SK-N-SH treated with all-trans-retinoic acid at 6 μM for 48 hours (cell line): ENCODE measurements at regions not wholly inside any gene's neighbourhood (a gene's known extent, or its start where the extent isn't known, plus 50 kb on each side); places are given as distances from the start of the nearest gene placed in this dataset.

ENCODE experiments used
- GLIS3 ChIP-seq: fragments of 250-450 bp; sonication (Bioruptor Pico); IDR thresholded peaks from 2 replicates; pipeline ENCODE4 v1.5.0; 2020; ENCODE audit warnings: mild to moderate bottlenecking, moderate library complexity
- ZFP3 ChIP-seq: fragments of 250-450 bp; sonication (Bioruptor Pico); IDR thresholded peaks from 2 replicates; pipeline ENCODE4 v1.5.0; 2020; ENCODE audit warnings: mild to moderate bottlenecking, moderate library complexity
- ZFP30 ChIP-seq: fragments of 450-650 bp; formaldehyde crosslinking; IDR thresholded peaks from 2 replicates; pipeline ENCODE4 v1.5.0; 2022; ENCODE audit warnings: mild to moderate bottlenecking, moderate library complexity

DNA sequence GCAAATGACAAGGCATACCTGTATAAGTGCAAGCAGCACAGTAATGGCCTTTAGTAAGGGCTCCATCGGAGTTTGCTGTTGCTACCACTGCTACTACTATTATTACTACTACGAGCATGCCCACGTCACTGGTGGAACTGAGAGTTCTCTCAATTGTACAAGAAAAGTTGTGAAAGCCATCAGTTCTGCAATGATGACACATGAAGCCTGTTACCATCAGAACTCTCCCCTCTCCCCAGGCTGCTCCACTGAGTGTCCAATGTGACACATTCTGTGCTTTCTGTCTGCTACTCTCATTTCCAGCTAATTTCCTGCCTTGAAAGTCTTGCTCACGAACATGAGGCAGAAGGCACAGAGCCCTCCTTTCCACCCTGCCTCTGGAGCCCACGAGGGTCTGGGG lies 263.2 kb upstream of the MGMT start:
- TF ChIP-seq GLIS3 (CRISPR knock-in tag): no peak
- no peak for TF ChIP-seq ZFP30 (CRISPR knock-in tag)
- TF ChIP-seq ZFP3 (CRISPR knock-in tag): no peak
